ENCODE measurements at regions not wholly inside any gene's neighbourhood (a gene's known extent, or its start where the extent isn't known, plus 50 kb on each side); places are given as distances from the start of the nearest gene placed in this dataset.

DNA sequence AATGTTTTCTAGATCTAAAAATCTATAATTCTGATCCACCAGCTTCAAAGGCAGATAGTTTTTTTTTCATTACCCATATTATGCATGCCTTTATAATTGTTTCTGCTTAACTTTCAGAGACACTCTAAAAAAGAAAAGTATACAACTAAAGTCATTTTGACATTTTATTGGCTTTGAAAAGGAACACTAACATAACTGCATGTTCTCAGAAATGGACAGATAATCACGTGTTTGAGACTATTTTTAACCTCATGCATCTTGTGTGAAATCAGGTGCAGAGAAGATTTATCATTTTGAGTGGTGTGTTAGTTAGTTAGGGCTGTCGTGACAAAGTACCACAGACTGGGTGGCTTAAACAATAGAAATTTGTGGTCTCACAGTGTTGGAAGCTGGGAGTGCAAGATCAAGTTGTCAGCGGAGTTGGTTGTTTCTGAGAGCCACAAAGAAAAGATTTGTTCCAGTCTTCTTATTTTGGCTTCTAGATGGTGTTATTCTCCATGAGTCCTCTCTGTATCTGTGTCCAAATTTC is 841.4 kb upstream of the LRATD1 start:
- FAIRE-seq (no peak), ATAC-seq (no peak), DNase-seq (ENCODE audit: extremely low read depth in 1 of 4, low spot score in 3 of 4) (no peak)
- Histone ChIP-seq H3K36me3 (ENCODE audit: control insufficient read depth, insufficient read depth, low read length) (no peaks in the 10 kb centered on the region), H3K9me3 (replicated peaks; ENCODE audit: control insufficient read depth, insufficient read depth, low read depth, low read length) (no peaks in the 10 kb centered on the region), H3K9me1 (ENCODE audit: control insufficient read depth, insufficient read depth, low read length) (no peaks in the 10 kb centered on the region), H3K4me3 (no peak overlapping the region), H3K9ac (ENCODE audit: insufficient read depth in 1 of 2, low read depth in 2 of 2, low read length in 2 of 2) (no peak overlapping the region), H2AFZ (ENCODE audit: low read depth, low read length) (no peak overlapping the region), H3K27ac (ENCODE audit: extremely low read depth, low read depth, low read length) (no peak overlapping the region), H3K4me1 (replicated peaks in 1 of 2; ENCODE audit: control insufficient read depth in 2 of 2, insufficient read depth in 2 of 2, low read length in 2 of 2) (no peaks in the 10 kb centered on the region), H3K4me2 (ENCODE audit: insufficient read depth, low read length) (no peak overlapping the region), H4K20me1 (replicated peaks; ENCODE audit: control insufficient read depth, insufficient read depth, low read length) (no peaks in the 10 kb centered on the region), H3K79me2 (ENCODE audit: control insufficient read depth, insufficient read depth, low read length) (no peaks in the 10 kb centered on the region), H3K27me3 (ENCODE audit: control insufficient read depth in 2 of 2, insufficient read depth in 2 of 2, low read length in 2 of 2) (no peaks in the 10 kb centered on the region)
- no TSS peak for BruUV-seq (replicated peaks)
- no peak for TF ChIP-seq BHLHE40 (IDR thresholded peaks at IDR 0.05; ENCODE audit: low read length)
- TF ChIP-seq FOXM1 (IDR thresholded peaks at IDR 0.05; ENCODE audit: low read depth): no peak
- TF ChIP-seq FOXM1 (CRISPR knock-in tag; IDR thresholded peaks at IDR 0.05; ENCODE audit: low read depth): no peak
- in situ Hi-C loops (cut with MboI): no loop called here
- WGBS (ENCODE audit: insufficient coverage, low coverage, missing lambda C conversion rate): 3% methylated on average over 3 of the region's 3 CpGs
- ChIA-PET POLR2A (no interaction called here), CTCF (ENCODE audit: low intra/inter-chr PET ratio) (no interaction called here)
- intact Hi-C loops (cut with micrococcal nuclease): no loop called here

- intact Hi-C loops (cut with micrococcal nuclease): no loop called here
- H3K9me3 ChIP-seq (replicated peaks; ENCODE audit: control insufficient read depth, insufficient read depth, low read depth, low read length): no peaks in the 10 kb centered on the region; the same call in 1 of the 2 replicates
- ChIA-PET POLR2A (no interaction called here), CTCF (ENCODE audit: low intra/inter-chr PET ratio) (no interaction called here)
- H3K4me1 ChIP-seq (replicated peaks in 1 of 2; ENCODE audit: control insufficient read depth in 2 of 2, insufficient read depth in 2 of 2, low read length in 2 of 2): no peaks in the 10 kb centered on the region
- H3K9me1 ChIP-seq (ENCODE audit: control insufficient read depth, insufficient read depth, low read length): no peaks in the 10 kb centered on the region
- no peak overlapping the region for H2AFZ ChIP-seq (ENCODE audit: low read depth, low read length)
- DNase-seq (ENCODE audit: extremely low read depth in 1 of 4, low spot score in 3 of 4): no peak
- in situ Hi-C loops (cut with MboI): no loop called here
- H3K9ac ChIP-seq (ENCODE audit: insufficient read depth in 1 of 2, low read depth in 2 of 2, low read length in 2 of 2): no peak overlapping the region
- no peak overlapping the region for H3K27ac ChIP-seq (ENCODE audit: extremely low read depth, low read depth, low read length)
- H3K36me3 ChIP-seq (ENCODE audit: control insufficient read depth, insufficient read depth, low read length): no peaks in the 10 kb centered on the region
- no peak for FAIRE-seq
- H3K79me2 ChIP-seq (ENCODE audit: control insufficient read depth, insufficient read depth, low read length): no peaks in the 10 kb centered on the region
- WGBS (ENCODE audit: insufficient coverage, low coverage, missing lambda C conversion rate): 3% methylated on average over 5 of the region's 5 CpGs
- no peak overlapping the region for H3K4me2 ChIP-seq (ENCODE audit: insufficient read depth, low read length)
- BruUV-seq (replicated peaks): no TSS peak
- H3K4me3 ChIP-seq: no peak overlapping the region
- H4K20me1 ChIP-seq (replicated peaks; ENCODE audit: control insufficient read depth, insufficient read depth, low read length): no peaks in the 10 kb centered on the region
- no peak for ATAC-seq
- no peaks in the 10 kb centered on the region for H3K27me3 ChIP-seq (ENCODE audit: control insufficient read depth in 2 of 2, insufficient read depth in 2 of 2, low read length in 2 of 2)
- TF ChIP-seq CHD7 (IDR thresholded peaks at IDR 0.05; ENCODE audit: low read depth, low read length) (no peak), NR4A1 (CRISPR knock-in tag; IDR thresholded peaks at IDR 0.05) (no peak), NR4A1 (tag; IDR thresholded peaks at IDR 0.05) (no peak), ZNF717 (CRISPR knock-in tag; IDR thresholded peaks at IDR 0.05) (no peak)
Measured at GRCh38 chr2:13806539-13806938, 826.0 kb upstream of the LRATD1 start.
